ENCODE measurements at regions not wholly inside any gene's neighbourhood (a gene's known extent, or its start where the extent isn't known, plus 50 kb on each side); places are given as distances from the start of the nearest gene placed in this dataset.

GRCh38 chr13:65768545-65768944, 1461.6 kb downstream of the PCDH9 start:
- TF ChIP-seq RELA (IDR thresholded peaks at IDR 0.05; ENCODE audit: borderline replicate concordance, partially characterized antibody) (no peak), EZH2 (IDR thresholded peaks at IDR 0.05; ENCODE audit: borderline replicate concordance, control insufficient read depth, low read depth, low read length) (no peak), EP300 (IDR thresholded peaks at IDR 0.05; ENCODE audit: borderline replicate concordance in 1 of 2, control insufficient read depth in 1 of 2, low read depth in 2 of 2, low read length in 2 of 2) (no peak), KLF5 (IDR thresholded peaks at IDR 0.05; ENCODE audit: partially characterized antibody) (no peak), CTCF (IDR thresholded peaks at IDR 0.05 in 2 of 3, conservative IDR thresholded peaks at IDR 0.05 in 1 of 3; ENCODE audit: control insufficient read depth in 2 of 3, extremely low read depth in 1 of 3, insufficient read depth in 1 of 3, low read depth in 3 of 3, low read length in 3 of 3) (no peak), POLR2AphosphoS5 (IDR thresholded peaks at IDR 0.05; ENCODE audit: low read length) (no peak)
